ENCODE measurements at regions not wholly inside any gene's neighbourhood (a gene's known extent, or its start where the extent isn't known, plus 50 kb on each side); places are given as distances from the start of the nearest gene placed in this dataset.
A peak's percentile ranks its signal among the peaks of the same experiment; 100 is the strongest.
"Not testable (repeated sequence)": the region's sequence is repeated elsewhere in the genome, so short reads cannot be mapped to it uniquely, and the experiment has no call there.

DNA sequence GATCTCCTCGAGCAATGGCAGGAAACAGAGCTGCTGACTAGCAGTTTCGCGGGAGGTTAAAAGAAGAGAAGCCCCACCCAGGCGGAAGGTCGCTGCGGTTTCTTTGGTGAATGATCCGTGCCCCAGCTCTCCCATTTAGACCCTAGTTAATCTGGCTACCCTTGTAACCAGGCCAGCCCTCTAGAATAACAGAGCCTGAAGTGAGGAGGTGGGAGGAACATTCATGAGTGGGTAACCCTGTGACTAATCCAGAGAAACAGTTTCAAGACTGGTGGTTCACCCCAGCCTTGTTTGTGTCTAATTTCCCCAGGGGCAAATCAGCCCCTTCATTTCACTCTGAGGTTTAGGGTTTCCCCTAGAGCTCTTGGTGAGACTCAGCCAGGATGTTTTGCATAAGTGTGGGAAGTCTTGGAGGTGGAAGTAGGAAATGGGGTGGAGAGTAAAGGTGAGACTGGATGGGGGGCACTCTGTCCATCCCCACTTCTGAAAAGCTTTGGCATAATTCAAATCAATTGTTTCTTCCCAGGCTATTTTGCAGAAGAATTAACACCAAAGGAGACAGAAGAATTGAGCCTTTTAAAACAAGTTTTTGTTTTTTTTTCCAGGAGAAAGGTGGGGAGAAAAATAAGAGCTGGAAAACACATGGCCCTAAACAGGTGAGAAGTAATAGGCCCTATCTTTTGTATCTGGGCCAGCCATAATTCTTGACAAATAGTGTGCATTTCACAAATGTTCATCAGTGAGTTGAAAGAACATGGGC, 303.1 kb downstream of the RPLP1 start:
- no peak for ATAC-seq
- peak; percentile 75 for DNase-seq (ENCODE audit: missing footprints)
- intact Hi-C loops (cut with DNase I): no loop called here

DNA sequence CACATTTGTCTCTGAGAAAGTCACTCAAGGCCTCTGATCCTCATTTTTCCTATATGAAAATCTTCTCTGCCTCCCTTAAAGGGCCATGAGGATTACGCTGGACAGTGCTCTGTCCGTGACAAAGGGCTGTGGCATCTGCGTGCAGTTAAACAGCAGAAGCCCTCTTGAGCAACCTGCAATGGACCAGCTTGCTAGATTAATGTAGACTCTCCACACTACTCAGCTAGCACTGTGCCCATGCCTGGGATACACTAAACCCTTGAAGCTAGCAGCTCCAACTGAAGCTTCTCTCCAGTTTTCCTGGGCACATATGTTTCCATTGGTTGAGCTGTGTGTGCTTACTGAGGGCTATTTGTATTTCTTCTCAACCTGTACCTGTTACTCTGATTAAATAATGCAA, 303.8 kb downstream of the RPLP1 start:
- intact Hi-C loops (cut with DNase I): no loop called here
- no peak for ATAC-seq
- DNase-seq (ENCODE audit: missing footprints): no peak

DNA sequence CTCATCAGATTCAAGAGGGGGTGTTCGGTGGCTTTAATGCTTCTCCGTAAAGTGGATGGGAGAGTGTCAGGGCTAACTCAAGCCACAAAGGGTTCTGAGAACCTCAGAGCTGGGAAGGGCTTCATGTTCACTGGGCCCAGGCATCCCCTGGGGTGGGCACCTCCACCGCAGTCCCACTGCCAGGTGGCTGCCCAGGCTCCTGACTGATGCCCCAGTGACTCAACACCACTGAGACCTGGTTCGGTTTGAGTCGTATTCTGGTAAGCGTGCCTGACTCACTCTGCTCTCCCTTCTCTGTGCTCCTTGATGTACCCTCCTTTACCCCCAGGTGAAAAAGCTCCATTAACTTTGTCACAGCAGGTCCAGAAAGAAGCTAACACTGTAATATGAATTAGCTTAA, 304.6 kb downstream of the RPLP1 start:
- no peak for DNase-seq (ENCODE audit: missing footprints)
- intact Hi-C loops (cut with DNase I): no loop called here
- ATAC-seq: no peak

DNA sequence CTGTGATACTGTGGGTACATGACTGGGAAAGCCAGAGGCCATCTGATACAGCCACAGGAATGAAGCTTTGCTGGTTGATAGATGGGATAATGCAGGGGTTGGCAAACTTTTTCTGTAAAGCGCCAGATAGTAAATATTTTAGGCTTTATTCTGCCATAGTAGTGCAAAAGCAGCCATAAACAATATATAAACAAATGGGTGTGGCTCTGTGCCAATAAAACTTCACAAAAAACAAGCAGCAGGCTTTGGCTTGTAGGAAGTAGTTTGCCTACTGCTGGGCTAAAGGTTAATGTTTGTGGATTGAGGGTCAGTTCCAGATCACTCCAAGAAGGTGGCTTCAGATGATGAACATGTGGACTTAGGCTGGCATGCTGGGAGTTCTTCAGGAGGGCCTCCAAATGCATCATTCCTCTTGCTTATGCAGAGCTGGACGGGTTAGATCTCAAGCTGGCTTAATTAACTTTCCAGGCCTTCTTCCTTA, 305.7 kb downstream of the RPLP1 start:
- DNase-seq (ENCODE audit: missing footprints) (no peak), ATAC-seq (no peak)
- intact Hi-C loops (cut with DNase I): no loop called here

DNA sequence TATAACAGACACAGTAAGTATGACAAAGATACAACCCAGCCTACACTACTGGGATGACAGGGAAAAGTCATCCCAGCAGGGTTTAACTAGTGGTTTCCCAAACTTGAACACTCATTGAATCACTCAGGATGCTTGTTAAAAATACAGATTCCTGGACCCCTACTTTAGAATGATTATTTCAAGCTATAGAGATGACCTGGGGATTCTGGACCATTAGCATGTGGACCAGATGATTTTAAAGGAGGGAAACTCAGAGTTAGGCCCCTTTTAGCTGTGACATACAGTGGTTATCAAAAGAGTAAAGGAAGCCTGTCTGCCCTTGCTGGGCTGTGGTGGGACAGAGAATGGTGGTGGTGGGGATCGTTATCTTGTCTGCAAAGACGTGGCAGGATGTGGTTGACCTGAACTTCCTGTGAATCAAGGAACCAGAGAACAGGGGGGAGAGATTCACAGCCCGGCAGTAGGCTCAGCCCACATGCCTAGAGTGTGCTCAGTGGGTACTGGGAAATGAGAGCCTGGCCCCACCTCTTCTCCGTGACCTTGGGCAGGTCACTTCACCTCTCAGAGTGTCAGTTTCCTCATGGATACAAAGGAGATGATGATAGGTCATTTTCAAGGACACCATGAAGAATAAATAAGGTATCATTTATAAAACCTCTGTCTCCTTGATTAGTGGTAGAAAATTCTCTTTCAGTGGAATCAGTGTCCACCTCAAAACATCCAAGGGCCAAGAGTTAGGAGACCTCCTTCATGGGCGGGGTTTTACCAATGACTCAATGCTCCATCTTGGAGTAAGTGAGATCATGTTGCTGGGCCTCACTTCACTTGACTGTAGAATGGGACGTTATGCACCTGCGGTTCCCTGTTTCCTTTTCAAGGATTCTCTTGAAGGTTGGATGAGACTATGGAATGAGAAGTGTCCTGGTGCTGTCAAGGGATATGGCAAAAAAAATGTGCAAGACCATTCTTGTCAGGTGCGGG, 306.5 kb downstream of the RPLP1 start:
- ATAC-seq (peak; percentile 12), DNase-seq (ENCODE audit: missing footprints) (no peak)
- intact Hi-C loops (cut with DNase I): no loop called here

DNA sequence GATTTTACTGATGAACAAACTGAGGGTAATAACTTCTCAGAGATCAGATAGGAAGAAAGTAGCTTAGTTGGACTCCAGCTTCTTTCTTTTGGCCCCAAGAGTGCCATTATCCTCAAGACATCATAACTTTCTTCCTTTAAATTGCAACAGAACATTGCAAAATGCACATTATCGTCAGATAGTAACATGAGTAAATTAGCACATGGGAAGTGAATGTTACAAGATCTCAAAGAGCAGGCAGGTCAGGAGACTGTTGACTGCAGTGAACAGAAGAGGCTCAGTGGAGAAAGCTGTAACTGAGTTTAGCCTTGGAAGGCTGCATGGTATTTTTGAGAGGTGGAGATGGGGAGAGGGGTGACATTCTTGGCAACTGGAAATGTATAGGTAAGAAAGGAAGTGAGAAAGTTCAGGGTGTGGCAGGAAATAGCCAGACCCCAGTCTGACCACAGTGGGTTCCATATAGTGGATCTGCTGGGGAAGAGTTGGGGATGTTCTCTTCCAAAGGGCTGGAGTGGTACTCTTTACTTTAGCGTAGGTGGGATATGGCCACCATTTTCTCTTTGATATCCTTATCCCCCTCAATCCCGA, 307.7 kb downstream of the RPLP1 start:
- ATAC-seq: no peak
- DNase-seq (ENCODE audit: missing footprints): no peak
- intact Hi-C loops (cut with DNase I): no loop called here

DNA sequence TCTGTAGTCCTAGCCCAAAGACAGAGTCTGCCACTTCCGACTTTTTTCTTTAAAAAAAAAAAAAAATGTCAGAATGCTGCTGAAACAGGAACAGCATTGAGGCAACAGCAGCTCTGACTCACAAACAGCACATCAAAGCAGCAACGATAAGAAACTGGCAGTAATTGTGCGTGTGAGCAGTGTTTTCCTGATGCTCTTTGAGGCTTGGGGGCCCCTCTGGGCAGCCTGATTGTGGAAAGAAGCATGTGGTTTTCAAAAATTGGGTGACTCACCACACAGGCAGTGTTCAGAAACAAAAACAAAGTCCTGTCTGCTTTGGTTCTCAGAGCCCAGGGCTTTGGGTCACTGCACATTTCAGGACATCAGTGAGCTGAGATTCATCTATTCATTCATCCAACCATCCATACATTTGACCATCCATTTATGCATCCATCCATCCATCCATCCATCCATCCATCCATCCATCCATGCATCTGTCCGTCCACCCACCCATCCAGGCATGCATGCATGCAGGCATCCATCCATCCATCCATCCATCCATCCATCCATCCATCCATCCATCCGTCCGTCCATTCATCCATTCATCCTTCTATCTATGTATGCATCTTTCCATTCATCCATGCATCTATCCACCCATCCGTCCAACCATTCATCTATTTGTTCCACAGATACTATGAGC, 308.4 kb downstream of the RPLP1 start:
- ATAC-seq: peak; percentile 68
- DNase-seq (ENCODE audit: missing footprints): peak; percentile 85
- intact Hi-C loops (cut with DNase I): no loop called here

DNA sequence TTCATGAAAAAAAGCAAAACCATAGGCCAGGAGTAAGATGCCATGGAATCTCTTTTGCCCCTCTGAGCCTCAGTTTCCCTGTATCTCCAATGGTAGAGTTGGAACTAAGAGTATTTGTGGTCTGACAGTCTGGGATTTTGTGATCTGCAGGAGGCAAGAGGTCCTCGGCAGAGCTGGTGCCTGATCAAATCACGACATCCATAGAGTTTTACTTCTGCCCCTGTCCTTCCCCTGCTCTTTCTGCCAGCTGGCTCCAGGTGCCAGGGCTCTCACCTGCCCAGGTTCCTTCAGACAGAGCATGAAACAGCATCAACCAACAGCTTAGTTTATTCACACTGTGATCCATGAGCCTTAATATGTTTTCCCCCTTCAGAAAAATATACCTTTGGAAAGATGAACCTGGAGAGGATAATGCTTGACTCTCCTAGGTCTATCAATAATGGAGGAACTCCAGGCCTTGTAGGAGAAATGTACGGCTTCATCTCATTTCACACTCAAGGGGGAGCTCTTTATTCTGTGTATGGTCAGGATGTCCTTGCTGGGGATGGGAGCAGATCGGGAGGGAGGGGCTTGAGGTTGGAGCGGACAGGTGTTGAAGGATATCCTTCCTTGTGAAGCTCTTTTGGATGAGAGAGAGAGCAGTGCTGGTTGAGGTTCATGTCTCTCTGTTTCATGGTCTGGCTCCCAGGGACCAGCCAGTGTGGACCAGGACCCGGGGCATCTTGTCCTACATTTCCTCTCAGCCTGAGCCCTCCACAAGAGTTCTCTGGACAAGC, 309.9 kb downstream of the RPLP1 start:
- ATAC-seq: no peak
- no peak for DNase-seq (ENCODE audit: missing footprints)
- intact Hi-C loops (cut with DNase I): no loop called here

DNA sequence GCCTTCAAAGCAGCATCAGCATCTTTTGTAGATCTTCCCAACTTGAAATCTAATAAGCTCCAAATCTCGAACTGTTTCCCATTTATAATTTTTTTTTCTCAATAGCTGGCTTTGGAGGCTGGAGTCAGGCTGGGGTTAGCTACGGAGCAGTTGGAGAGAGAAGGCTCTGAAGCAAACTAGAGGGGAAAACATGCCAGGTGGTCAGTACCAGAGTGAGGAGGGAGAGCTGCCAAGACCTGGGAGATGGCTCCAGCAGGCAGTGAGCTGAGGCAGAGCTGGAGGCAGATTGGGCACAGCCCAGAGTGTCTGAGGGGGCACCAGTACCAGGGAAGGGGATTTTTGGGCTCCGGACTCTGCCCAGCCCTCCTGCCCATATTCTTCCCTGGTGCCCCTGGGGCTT, 311.2 kb downstream of the RPLP1 start:
- ATAC-seq (no peak), DNase-seq (ENCODE audit: missing footprints) (no peak)
- intact Hi-C loops (cut with DNase I): no loop called here

DNA sequence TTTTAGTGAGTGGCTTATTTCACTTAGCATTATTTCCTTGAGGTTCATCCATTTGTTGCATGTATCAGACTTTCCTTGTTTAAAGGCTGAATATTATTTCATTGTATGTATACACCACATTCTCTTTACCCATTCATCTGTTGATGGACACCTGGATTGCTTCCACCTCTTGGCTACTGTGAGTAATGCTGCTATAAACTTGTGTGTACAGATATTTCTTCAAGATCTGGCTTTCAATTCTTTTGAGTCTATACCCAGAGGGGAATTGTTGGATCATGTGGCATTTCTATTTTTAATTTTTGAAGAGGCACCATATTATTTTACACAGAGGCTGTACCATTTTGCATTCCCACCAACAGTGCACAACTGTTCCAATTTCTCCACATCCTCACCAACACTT, 313.5 kb downstream of the RPLP1 start:
- intact Hi-C loops (cut with DNase I): no loop called here
- ATAC-seq (no peak), DNase-seq (ENCODE audit: missing footprints) (no peak)

DNA sequence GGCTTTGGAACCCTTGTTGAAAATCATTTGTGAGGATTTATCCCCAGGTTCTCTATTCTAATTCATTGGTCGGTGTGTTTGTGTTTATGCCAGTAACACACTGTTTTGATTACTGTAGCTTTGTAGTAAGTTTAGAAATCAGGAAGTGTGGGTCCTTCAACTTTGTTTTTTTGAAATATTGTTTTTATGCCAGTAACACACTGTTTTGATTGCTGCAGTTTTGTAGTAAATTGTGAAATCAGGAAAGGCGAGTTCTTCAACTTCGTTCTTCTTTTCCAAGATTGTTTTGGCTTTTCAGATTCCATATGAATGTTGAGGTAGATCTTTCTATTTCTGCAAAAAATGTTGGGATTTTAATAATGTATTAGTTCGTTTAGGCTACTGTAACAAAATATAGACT, 314.6 kb downstream of the RPLP1 start:
- no peak for ATAC-seq

DNA sequence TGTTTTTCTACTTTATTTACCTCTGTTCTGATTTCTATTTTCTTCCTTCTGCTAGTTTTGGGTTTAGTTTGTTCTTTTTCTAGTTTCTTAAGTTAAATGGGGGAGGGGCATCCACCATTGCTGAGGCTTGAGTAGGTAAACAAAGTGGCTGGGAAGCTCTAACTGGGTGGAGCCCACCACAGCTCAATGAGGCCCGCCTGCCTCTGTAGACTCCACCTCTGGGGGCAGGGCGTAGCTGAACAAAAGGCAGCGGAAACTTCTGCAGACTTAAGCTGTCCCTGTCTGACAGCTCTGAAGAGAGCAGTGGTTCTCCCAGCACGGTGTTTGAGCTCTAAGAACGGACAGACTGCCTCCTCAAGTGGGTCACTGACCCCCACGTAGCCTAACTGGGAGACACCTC, 316.7 kb downstream of the RPLP1 start:
- intact Hi-C loops (cut with DNase I); DNase-seq (ENCODE audit: missing footprints); ATAC-seq: not testable (repeated sequence)

More for the DNA sequence above, 314.6 kb downstream of the RPLP1 start:
- intact Hi-C loops (cut with DNase I): no loop called here
- DNase-seq (ENCODE audit: missing footprints): no peak

DNA sequence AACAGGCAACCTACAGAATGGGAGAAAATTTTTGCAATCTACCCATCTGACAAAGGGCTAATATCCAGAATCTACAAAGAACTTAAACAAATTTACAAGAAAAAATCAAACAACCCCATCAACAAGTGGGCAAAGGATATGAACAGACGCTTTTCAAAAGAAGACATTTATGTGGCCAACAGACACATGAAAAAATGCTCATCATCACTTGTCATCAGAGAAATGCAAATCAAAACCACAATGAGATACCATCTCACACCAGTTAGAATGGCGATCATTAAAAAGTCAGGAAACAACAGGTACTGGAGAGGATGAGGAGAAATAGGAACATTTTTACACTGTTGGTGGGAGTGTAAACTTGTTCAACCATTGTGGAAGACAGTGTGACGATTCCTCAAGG, 321.6 kb downstream of the RPLP1 start:
- ATAC-seq; DNase-seq (ENCODE audit: missing footprints); intact Hi-C loops (cut with DNase I): not testable (repeated sequence)

DNA sequence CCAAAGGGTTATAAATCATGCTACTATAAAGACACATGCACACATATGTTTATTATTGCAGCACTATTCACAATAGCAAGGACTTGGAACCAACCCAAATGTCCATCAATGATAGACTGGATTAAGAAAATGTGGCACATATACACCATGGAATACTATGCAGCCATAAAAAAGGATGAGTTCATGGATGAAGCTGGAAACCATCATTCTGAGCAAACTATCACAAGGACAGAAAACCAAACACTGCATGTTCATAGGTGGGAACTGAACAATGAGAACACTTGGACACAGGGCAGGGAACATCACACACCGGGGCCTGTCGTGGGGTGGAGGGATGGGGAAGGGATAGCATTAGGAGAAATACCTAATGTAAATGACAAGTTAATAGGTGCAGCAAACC, 322.1 kb downstream of the RPLP1 start:
- DNase-seq (ENCODE audit: missing footprints); ATAC-seq; intact Hi-C loops (cut with DNase I): not testable (repeated sequence)

DNA sequence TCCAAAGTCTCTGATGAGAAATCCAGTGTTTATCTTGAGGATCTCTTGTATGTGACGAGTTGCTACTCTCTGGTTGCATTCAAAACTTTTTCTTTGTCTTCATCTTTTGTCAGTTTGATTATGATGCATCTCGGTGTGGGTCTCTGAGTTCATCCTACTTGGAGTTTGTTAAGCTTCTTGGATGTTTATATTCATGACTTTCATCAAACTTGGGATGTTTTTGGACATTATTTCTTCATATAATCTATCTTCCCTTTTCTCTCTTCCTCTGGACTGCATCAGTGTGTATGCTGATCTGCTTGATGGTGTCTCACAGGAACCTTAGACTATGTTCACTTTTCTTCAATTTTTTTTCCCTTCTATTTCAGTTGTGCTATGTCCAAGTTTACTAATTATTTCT, 320.4 kb downstream of the TLE3 start:
- ATAC-seq (no peak), DNase-seq (ENCODE audit: missing footprints) (no peak)
- intact Hi-C loops (cut with DNase I): no loop called here

DNA sequence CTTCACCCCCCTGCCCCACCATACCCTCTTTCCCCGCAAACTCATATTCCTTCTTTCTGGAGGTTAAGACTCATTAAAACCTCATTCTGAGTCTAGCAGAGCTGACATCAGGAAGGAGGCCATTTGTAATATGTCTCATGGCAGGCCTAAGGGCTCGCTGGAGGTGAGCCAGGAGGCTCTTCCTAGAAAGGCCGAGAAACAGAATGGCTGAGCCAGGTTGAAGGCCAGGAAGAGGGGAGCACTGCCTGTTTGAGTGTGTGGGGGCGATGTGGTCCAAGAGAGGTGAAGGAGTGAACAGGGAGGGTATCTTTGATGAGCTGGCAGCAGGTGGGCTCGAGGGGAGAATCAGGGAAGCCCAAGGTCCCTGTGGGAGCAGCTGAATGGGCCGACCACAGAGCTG, 317.3 kb downstream of the TLE3 start:
- ATAC-seq (no peak), DNase-seq (ENCODE audit: missing footprints) (no peak)
- intact Hi-C loops (cut with DNase I): no loop called here

DNA sequence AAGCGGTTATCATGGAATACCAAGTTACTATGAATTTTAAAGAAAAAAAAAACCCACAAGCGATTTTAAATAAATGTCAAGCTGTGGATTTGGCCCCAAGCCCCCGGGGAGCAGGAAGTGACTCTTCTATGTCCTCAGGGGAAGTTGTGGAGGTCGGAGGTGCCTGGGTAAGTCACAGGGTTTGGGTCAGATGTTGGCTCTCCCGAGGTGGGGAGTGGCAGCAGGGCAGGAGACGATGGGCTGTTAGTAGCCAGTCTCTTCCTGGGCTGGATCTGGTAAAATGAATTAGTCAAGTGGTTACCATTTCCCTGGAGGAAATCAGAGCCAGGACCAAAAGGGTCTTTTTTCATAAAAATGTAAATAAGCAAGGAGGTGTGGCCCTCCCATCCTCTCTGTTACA, 316.7 kb downstream of the TLE3 start:
- no peak for ATAC-seq
- DNase-seq (ENCODE audit: missing footprints): no peak
- intact Hi-C loops (cut with DNase I): no loop called here

DNA sequence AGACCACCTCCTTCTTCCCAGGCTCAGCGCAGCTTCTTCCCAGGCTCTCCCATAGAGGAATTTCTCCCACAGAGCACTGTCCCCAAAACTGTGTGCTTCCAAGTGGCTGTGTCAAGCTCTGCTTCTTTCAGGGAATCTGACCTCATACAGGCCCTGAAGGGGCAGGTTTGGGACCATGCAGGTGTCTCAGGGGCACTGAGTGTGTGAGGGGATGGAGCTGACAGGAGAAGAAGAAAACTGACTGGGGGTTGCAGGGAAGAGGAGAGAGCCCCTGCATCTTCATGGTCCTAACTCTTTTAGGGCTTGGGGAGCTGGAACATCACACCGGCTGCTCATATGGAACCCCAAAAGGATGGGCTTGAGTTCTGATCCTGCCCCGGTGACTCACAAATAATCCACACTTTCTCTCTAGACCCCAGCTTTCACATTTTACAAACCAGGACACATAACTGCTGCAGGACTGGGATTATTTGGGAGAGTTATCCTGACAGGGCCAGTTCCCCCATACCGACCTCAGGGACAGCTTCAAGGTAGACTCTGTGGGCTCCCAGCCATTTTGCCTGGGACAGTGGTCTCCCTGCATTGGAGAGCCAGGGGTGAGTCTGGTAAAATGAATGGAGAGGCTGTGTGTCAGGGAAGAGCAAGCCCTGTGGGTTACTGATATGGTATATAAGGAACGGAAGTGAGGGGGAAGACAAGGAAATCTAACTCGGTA, 316.1 kb downstream of the TLE3 start:
- no peak for DNase-seq (ENCODE audit: missing footprints)
- intact Hi-C loops (cut with DNase I): no loop called here
- ATAC-seq: no peak

All from Right ventricle myocardium inferior (tissue), 1 donor.